ENCODE measurements at regions not wholly inside any gene's neighbourhood (a gene's known extent, or its start where the extent isn't known, plus 50 kb on each side); places are given as distances from the start of the nearest gene placed in this dataset.

GRCh38 chr3:31255007-31255581, 277.6 kb upstream of the STT3B start:
- dilution Hi-C loops (cut with HindIII; ENCODE audit: low sequenced_read_pairs, unreplicated experiment) (no loop called here), in situ Hi-C loops (cut with MboI; ENCODE audit: low sequenced_read_pairs) (no loop called here), intact Hi-C loops (cut with micrococcal nuclease) (no loop called here)
- Histone ChIP-seq H2AFZ (replicated peaks; ENCODE audit: low read length, poor library complexity) (no peak overlapping the region), H4K91ac (ENCODE audit: insufficient read depth, low read depth, low read length) (no peak overlapping the region), H2BK15ac (ENCODE audit: low read depth, low read length) (no peak overlapping the region), H3K9me1 (ENCODE audit: insufficient read depth, low read length) (no peaks in the 10 kb centered on the region), H2AK5ac (ENCODE audit: low read depth, low read length) (no peak overlapping the region), H2BK120ac (ENCODE audit: low read depth, low read length) (no peak overlapping the region), H3K18ac (ENCODE audit: low read depth, low read length) (no peak overlapping the region), H4K20me1 (ENCODE audit: insufficient read depth, low read length) (no peaks in the 10 kb centered on the region), H2AK9ac (replicated peaks; ENCODE audit: low read depth, low read length, poor library complexity) (no peak overlapping the region), H3K23ac (ENCODE audit: low read depth, low read length) (no peak overlapping the region), H3K14ac (replicated peaks; ENCODE audit: low read depth, low read length) (no peak overlapping the region), H3K9me3 (ENCODE audit: control insufficient read depth, insufficient read depth, low read length) (no peaks in the 10 kb centered on the region), H3K79me1 (ENCODE audit: low read depth in 1 of 2, low read length in 2 of 2) (no peaks in the 10 kb centered on the region), H3K4me2 (ENCODE audit: low read depth, low read length) (no peak overlapping the region), H3K27ac (ENCODE audit: insufficient read depth, low read length) (no peak overlapping the region), H3K4ac (ENCODE audit: low read depth, low read length) (no peak overlapping the region), H2BK20ac (ENCODE audit: low read depth, low read length) (no peak overlapping the region), H4K5ac (ENCODE audit: low read depth, low read length) (no peak overlapping the region), H3K4me3 (ENCODE audit: insufficient read depth, low read depth, low read length) (no peak overlapping the region), H3K27me3 (ENCODE audit: control insufficient read depth, insufficient read depth, low read length) (no peaks in the 10 kb centered on the region; the same call in 1 of the 2 replicates), H3K36me3 (ENCODE audit: control insufficient read depth, insufficient read depth, low read length) (no peaks in the 10 kb centered on the region), H2BK5ac (ENCODE audit: low read depth, low read length, poor library complexity, severe bottlenecking) (no peak overlapping the region), H4K8ac (ENCODE audit: low read depth in 2 of 2, low read length in 2 of 2) (no peak overlapping the region), H3K56ac (ENCODE audit: extremely low read depth, insufficient read depth, low read length) (no peak overlapping the region), H3K4me1 (ENCODE audit: control insufficient read depth, insufficient read depth, low read length) (no peaks in the 10 kb centered on the region), H3K9ac (ENCODE audit: low read depth, low read length) (no peak overlapping the region)
- WGBS, 2 experiments (ENCODE audit: extremely low coverage in 2 of 2, insufficient read length in 1 of 2), result 20% methylated on average over 1 of the region's 2 CpGs; no CpG with 5 or more reads in 1 of the 2 experiments
- TF ChIP-seq MXI1 (IDR thresholded peaks at IDR 0.05; ENCODE audit: borderline replicate concordance, low read depth, low read length) (no peak), CTCF (conservative IDR thresholded peaks at IDR 0.05; ENCODE audit: low read depth, low read length) (no peak), MAZ (IDR thresholded peaks at IDR 0.05; ENCODE audit: borderline replicate concordance, low read depth, low read length) (no peak), FOS (IDR thresholded peaks at IDR 0.05; ENCODE audit: low read depth, low read length) (no peak), RCOR1 (IDR thresholded peaks at IDR 0.05; ENCODE audit: insufficient replicate concordance, low read length) (no peak)
- POLR2A ChIA-PET (ENCODE audit: unreplicated experiment), result no interaction called here
- BruUV-seq (replicated peaks), result no TSS peak
- ATAC-seq (ENCODE audit: low read depth) (no peak), DNase-seq (no peak)
- CTCF ChIA-PET, result no interaction called here

Measured in IMR-90 (cell line).